GM06990 (cell line): ENCODE measurements at regions not wholly inside any gene's neighbourhood (a gene's known extent, or its start where the extent isn't known, plus 50 kb on each side); places are given as distances from the start of the nearest gene placed in this dataset.

ENCODE experiments used
- DNase-seq: peaks from one replicate; pipeline ENCODE4 v3.0.0-alpha.2; 2011; ENCODE audit not compliant: insufficient read length; ENCODE audit errors: extremely low read depth
- H3K27me3 ChIP-seq: replicated peaks from 2 replicates; pipeline ENCODE4 v1.6.0; 2011; ENCODE audit warnings: low read length; ENCODE audit not compliant: control insufficient read depth, insufficient read depth
- H3K36me3 ChIP-seq: 2 replicates; pipeline ENCODE4 v1.5.1; 2011; ENCODE audit warnings: low read length; ENCODE audit not compliant: control insufficient read depth, insufficient read depth
- H3K4me3 ChIP-seq: replicated peaks from 2 replicates; pipeline ENCODE4 v1.5.1; 2011; ENCODE audit warnings: low read depth, mild to moderate bottlenecking, control low read depth, low read length
- CTCF ChIP-seq: IDR thresholded peaks from 2 replicates; pipeline ENCODE4 v1.5.1; 2011; ENCODE audit warnings: low read length, control low read depth, mild to moderate bottlenecking, inconsistent platforms; ENCODE audit not compliant: insufficient read depth, poor library complexity, severe bottlenecking

DNA sequence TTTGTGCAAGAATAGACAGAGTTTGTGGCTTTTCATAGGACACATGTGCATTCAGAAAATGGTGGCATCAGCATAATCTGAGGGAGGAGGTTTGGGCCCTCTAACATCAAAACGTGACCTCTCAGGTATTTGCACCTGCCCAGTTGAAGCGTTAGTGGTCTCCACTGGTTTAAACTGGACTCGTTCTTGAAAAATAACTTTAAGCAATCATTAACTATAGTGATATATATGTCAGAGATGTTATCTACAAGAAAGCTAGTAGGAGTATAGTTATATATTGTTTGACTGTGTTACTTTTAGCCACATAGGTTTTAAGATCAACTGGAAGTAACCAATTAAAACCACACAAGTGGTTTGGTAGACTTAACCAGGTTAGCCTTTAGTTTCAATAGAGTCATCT lies 607.4 kb downstream of the MAFB start:
- DNase-seq = no peak
- Histone ChIP-seq H3K4me3 (no peak overlapping the region), H3K36me3 (no peaks in the 10 kb centered on the region), H3K27me3 (no peaks in the 10 kb centered on the region)
- TF ChIP-seq CTCF = no peak

DNA sequence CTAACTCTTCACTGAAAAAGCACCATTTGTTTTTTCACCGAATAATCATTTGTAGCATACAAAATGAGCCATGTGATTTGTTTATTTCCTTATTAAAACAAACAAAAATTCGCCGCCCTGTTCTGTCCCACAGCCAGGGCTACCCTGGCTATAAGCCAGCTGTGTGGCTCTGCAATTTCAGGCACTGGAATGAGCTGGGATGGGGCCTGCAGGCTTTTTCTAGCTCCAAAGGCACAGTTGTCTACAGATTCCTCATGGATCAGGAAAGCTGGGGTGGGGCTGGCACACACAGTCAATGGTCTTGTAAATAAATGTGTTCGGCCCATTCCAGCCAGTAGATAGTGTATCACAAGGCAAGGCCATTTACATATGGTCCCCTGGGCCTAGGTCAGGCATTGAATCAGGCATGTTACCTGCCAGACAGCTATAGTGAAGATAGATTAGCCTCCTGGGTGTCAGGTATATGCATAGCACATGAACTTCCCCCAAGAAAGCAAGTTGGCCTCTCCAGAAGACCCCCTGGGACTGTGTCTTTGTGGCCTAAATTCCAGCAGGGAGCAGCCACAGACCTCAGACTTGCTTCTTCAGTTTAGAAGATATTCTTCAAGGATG lies 608.9 kb downstream of the MAFB start:
- Histone ChIP-seq H3K4me3 (no peak overlapping the region), H3K36me3 (no peaks in the 10 kb centered on the region), H3K27me3 (no peaks in the 10 kb centered on the region)
- no peak for DNase-seq
- TF ChIP-seq CTCF = no peak

- DNase-seq = no peak
- Histone ChIP-seq H3K27me3 (no peaks in the 10 kb centered on the region), H3K4me3 (no peak overlapping the region), H3K36me3 (no peaks in the 10 kb centered on the region)
- TF ChIP-seq CTCF = no peak
Measured at GRCh38 chr20:40073535-40074111, 615.4 kb downstream of the MAFB start.

- Histone ChIP-seq H3K36me3 (no peaks in the 10 kb centered on the region), H3K4me3 (no peak overlapping the region), H3K27me3 (no peaks in the 10 kb centered on the region)
- no peak for TF ChIP-seq CTCF
- no peak for DNase-seq
Measured at GRCh38 chr20:40072907-40073306, 616.1 kb downstream of the MAFB start.

DNA sequence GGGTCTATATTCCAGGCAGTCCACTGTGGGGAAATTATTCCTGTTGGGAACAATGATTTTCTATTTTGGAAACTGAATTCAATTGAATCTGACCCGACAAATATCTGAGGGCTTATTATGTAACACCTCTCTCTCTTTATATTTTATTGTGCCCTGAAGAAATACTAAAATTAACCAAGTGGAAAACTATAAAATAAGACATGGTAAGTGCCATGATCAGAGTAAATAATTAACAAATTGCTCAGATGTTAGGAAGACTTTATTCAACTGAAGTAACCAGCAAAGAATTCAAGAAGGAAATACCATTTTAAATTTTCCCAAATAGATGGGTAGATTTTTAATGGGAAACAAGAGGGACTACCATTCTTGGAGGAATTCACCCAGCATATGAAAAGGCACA lies 632.9 kb downstream of the MAFB start:
- no peak for TF ChIP-seq CTCF
- Histone ChIP-seq H3K4me3 (no peak overlapping the region), H3K36me3 (no peaks in the 10 kb centered on the region), H3K27me3 (no peaks in the 10 kb centered on the region)
- no peak for DNase-seq

DNA sequence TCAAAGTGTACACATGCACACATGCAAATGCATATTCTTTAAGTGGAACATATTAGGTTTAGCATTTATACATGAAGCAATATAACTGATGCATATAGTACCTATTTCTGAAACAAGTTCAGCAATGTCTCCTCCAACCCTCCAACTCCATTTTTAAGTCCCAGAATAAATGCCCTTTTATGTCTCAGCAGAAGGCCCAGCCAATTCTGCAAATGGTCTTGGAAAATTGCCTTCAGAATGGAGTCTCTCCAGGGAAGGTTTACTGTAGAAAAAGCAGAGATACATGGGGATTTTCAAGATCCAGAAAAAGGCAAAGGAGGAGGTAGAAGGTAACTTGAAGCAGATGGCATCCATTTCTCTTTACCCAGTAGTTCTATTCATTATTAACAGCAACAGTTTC lies 633.3 kb downstream of the MAFB start:
- DNase-seq = no peak
- Histone ChIP-seq H3K36me3 (no peaks in the 10 kb centered on the region), H3K27me3 (no peaks in the 10 kb centered on the region), H3K4me3 (no peak overlapping the region)
- no peak for TF ChIP-seq CTCF
